ENCODE measurements at regions not wholly inside any gene's neighbourhood (a gene's known extent, or its start where the extent isn't known, plus 50 kb on each side); places are given as distances from the start of the nearest gene placed in this dataset.

GRCh38 chr2:82596581-82596980 lies 1862.5 kb downstream of the SUCLG1 start:
- CTCF ChIA-PET = no interaction called here
- no peaks in the 10 kb centered on the region for H3K27me3 Mint-ChIP-seq
- H3K36me3 Mint-ChIP-seq = no peaks in the 10 kb centered on the region
- H3K9me3 Mint-ChIP-seq = peaks cover 3% of the 10 kb centered on the region
- H3K27ac Mint-ChIP-seq = no peak overlapping the region
- no peak overlapping the region for H3K4me3 Mint-ChIP-seq
- H3K4me1 Mint-ChIP-seq = no peaks in the 10 kb centered on the region
- no peak for DNase-seq

GRCh38 chr2:82591718-82592117 lies 1867.4 kb downstream of the SUCLG1 start:
- Mint-ChIP-seq H3K36me3 (no peaks in the 10 kb centered on the region), H3K4me1 (no peaks in the 10 kb centered on the region), H3K27me3 (no peaks in the 10 kb centered on the region), H3K9me3 (no peaks in the 10 kb centered on the region), H3K4me3 (no peak overlapping the region), H3K27ac (no peak overlapping the region)
- CTCF ChIA-PET = no interaction called here
- DNase-seq = no peak

- peaks cover 9% of the 10 kb centered on the region for H3K9me3 Mint-ChIP-seq
- no peaks in the 10 kb centered on the region for H3K4me1 Mint-ChIP-seq
- CTCF ChIA-PET = no interaction called here
- DNase-seq = no peak
- H3K36me3 Mint-ChIP-seq = no peaks in the 10 kb centered on the region
- H3K27me3 Mint-ChIP-seq = no peaks in the 10 kb centered on the region
- H3K4me3 Mint-ChIP-seq = no peak overlapping the region
- no peak overlapping the region for H3K27ac Mint-ChIP-seq
These were observed 1882.4 kb downstream of the SUCLG1 start for GRCh38 chr2:82576656-82577055.

- Mint-ChIP-seq H3K9me3 (peaks cover 4% of the 10 kb centered on the region), H3K27me3 (no peaks in the 10 kb centered on the region), H3K4me1 (no peaks in the 10 kb centered on the region), H3K27ac (no peak overlapping the region), H3K36me3 (no peaks in the 10 kb centered on the region), H3K4me3 (no peak overlapping the region)
- CTCF ChIA-PET = no interaction called here
- DNase-seq = no peak
These were observed 1919.8 kb downstream of the SUCLG1 start for GRCh38 chr2:82539280-82539621.

GRCh38 chr2:82538590-82539279 lies 1920.3 kb downstream of the SUCLG1 start:
- Mint-ChIP-seq H3K4me3 (no peak overlapping the region), H3K4me1 (no peaks in the 10 kb centered on the region), H3K27ac (no peak overlapping the region), H3K9me3 (peaks cover 4% of the 10 kb centered on the region), H3K27me3 (no peaks in the 10 kb centered on the region), H3K36me3 (no peaks in the 10 kb centered on the region)
- CTCF ChIA-PET = no interaction called here
- DNase-seq = no peak

- no peaks in the 10 kb centered on the region for H3K27me3 Mint-ChIP-seq
- no peaks in the 10 kb centered on the region for H3K4me1 Mint-ChIP-seq
- H3K4me3 Mint-ChIP-seq = no peak overlapping the region
- peaks cover 18% of the 10 kb centered on the region for H3K9me3 Mint-ChIP-seq
- no peaks in the 10 kb centered on the region for H3K36me3 Mint-ChIP-seq
- no peak for DNase-seq
- H3K27ac Mint-ChIP-seq = no peak overlapping the region
- CTCF ChIA-PET = no interaction called here
These were observed 1930.8 kb downstream of the SUCLG1 start for GRCh38 chr2:82528288-82528687.

GRCh38 chr2:82527124-82527523 lies 1932.0 kb downstream of the SUCLG1 start:
- H3K4me3 Mint-ChIP-seq = no peak overlapping the region
- CTCF ChIA-PET = no interaction called here
- peaks cover 18% of the 10 kb centered on the region for H3K9me3 Mint-ChIP-seq
- H3K27ac Mint-ChIP-seq = peak overlapping the region; percentile 77
- no peaks in the 10 kb centered on the region for H3K27me3 Mint-ChIP-seq
- no peaks in the 10 kb centered on the region for H3K36me3 Mint-ChIP-seq
- H3K4me1 Mint-ChIP-seq = no peaks in the 10 kb centered on the region
- DNase-seq = no peak

- CTCF ChIA-PET = no interaction called here
- Mint-ChIP-seq H3K9me3 (peaks cover 18% of the 10 kb centered on the region), H3K36me3 (no peaks in the 10 kb centered on the region), H3K4me1 (no peaks in the 10 kb centered on the region), H3K4me3 (no peak overlapping the region), H3K27me3 (no peaks in the 10 kb centered on the region), H3K27ac (no peak overlapping the region)
- no peak for DNase-seq
These were observed 1932.8 kb downstream of the SUCLG1 start for GRCh38 chr2:82526277-82526676.

- no peaks in the 10 kb centered on the region for H3K27me3 Mint-ChIP-seq
- H3K36me3 Mint-ChIP-seq = no peaks in the 10 kb centered on the region
These were observed 1933.3 kb downstream of the SUCLG1 start for GRCh38 chr2:82525744-82526143.

GRCh38 chr2:82524826-82525225 lies 1934.3 kb downstream of the SUCLG1 start:
- no peak for DNase-seq
- Mint-ChIP-seq H3K4me3 (no peak overlapping the region), H3K27me3 (no peaks in the 10 kb centered on the region), H3K4me1 (no peaks in the 10 kb centered on the region), H3K36me3 (no peaks in the 10 kb centered on the region), H3K27ac (no peak overlapping the region), H3K9me3 (peaks cover 18% of the 10 kb centered on the region)
- CTCF ChIA-PET = no interaction called here

More at GRCh38 chr2:82525744-82526143, 1933.3 kb downstream of the SUCLG1 start:
- no peak for DNase-seq
- Mint-ChIP-seq H3K27ac (no peak overlapping the region), H3K4me3 (no peak overlapping the region), H3K4me1 (no peaks in the 10 kb centered on the region), H3K9me3 (peaks cover 18% of the 10 kb centered on the region)
- CTCF ChIA-PET = no interaction called here

- Mint-ChIP-seq H3K9me3 (peaks cover 11% of the 10 kb centered on the region), H3K27ac (no peak overlapping the region), H3K36me3 (no peaks in the 10 kb centered on the region), H3K27me3 (no peaks in the 10 kb centered on the region), H3K4me3 (no peak overlapping the region), H3K4me1 (no peaks in the 10 kb centered on the region)
- CTCF ChIA-PET = no interaction called here
- no peak for DNase-seq
These were observed 1947.2 kb downstream of the SUCLG1 start for GRCh38 chr2:82511894-82512293.

- Mint-ChIP-seq H3K36me3 (no peaks in the 10 kb centered on the region), H3K4me3 (no peak overlapping the region), H3K27me3 (no peaks in the 10 kb centered on the region), H3K27ac (no peak overlapping the region), H3K9me3 (peaks cover 8% of the 10 kb centered on the region), H3K4me1 (no peaks in the 10 kb centered on the region)
- CTCF ChIA-PET = no interaction called here
- DNase-seq = no peak
These were observed 1950.4 kb downstream of the SUCLG1 start for GRCh38 chr2:82508702-82509101.

- H3K36me3 Mint-ChIP-seq = no peaks in the 10 kb centered on the region
- H3K4me3 Mint-ChIP-seq = no peak overlapping the region
- CTCF ChIA-PET = no interaction called here
- peaks cover 13% of the 10 kb centered on the region for H3K9me3 Mint-ChIP-seq
- no peak overlapping the region for H3K27ac Mint-ChIP-seq
- no peaks in the 10 kb centered on the region for H3K4me1 Mint-ChIP-seq
- H3K27me3 Mint-ChIP-seq = no peaks in the 10 kb centered on the region
- DNase-seq = no peak
These were observed 1951.4 kb downstream of the SUCLG1 start for GRCh38 chr2:82507657-82508056.

GRCh38 chr2:82501217-82501616 lies 1957.9 kb downstream of the SUCLG1 start:
- no peak for DNase-seq
- no peaks in the 10 kb centered on the region for H3K4me1 Mint-ChIP-seq
- H3K27ac Mint-ChIP-seq = no peak overlapping the region
- peaks cover 34% of the 10 kb centered on the region for H3K9me3 Mint-ChIP-seq
- no peak overlapping the region for H3K4me3 Mint-ChIP-seq
- CTCF ChIA-PET = no interaction called here
- no peaks in the 10 kb centered on the region for H3K27me3 Mint-ChIP-seq
- no peaks in the 10 kb centered on the region for H3K36me3 Mint-ChIP-seq

GRCh38 chr2:82498777-82499443 lies 1960.2 kb downstream of the SUCLG1 start:
- CTCF ChIA-PET = no interaction called here
- H3K9me3 Mint-ChIP-seq = peaks cover 34% of the 10 kb centered on the region
- no peaks in the 10 kb centered on the region for H3K4me1 Mint-ChIP-seq
- no peaks in the 10 kb centered on the region for H3K36me3 Mint-ChIP-seq
- H3K27me3 Mint-ChIP-seq = no peaks in the 10 kb centered on the region
- H3K4me3 Mint-ChIP-seq = no peak overlapping the region
- no peak for DNase-seq
- H3K27ac Mint-ChIP-seq = no peak overlapping the region
